ENCODE measurements at regions not wholly inside any gene's neighbourhood (a gene's known extent, or its start where the extent isn't known, plus 50 kb on each side); places are given as distances from the start of the nearest gene placed in this dataset.

DNA sequence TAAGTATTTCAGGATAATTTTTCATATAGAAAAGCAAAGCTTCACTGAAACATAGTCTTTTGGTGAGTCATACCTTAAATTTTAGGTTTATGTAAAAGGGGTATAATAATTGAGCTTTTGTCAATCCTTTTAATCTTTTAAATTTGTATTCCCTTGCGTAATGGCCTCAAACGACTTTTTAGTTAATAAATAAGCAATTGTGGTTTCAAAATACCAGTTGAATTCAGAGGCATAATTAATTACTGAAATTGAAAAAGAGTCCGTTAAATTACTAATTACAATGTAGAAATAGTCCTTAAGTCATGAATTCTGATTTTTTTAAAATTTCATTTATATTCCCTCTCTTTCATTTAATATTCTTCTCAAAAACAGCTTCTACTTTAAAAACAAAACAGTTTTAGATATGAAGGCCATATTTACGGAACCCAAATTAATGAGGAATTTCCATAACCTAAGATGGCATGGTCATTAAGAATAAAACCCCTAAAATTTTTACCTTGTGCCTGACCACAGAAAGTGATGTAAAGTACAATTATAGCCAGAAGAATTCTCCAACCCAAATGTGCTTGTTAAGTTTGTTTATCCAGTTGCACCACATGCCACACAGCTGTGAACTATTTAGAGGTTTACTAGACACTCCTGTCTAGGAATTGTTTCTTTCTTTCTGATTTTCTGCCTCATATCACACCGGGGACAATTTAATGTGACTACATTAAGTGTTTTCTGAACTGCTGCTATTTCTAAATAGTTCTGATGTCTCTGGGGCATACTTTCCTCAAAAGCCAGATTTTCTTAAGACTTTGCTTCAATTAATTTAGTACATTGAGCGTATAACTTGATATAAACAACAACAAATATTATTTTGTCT lies 60.7 kb upstream of the ITGA4 start:
- no peak for DNase-seq

DNA sequence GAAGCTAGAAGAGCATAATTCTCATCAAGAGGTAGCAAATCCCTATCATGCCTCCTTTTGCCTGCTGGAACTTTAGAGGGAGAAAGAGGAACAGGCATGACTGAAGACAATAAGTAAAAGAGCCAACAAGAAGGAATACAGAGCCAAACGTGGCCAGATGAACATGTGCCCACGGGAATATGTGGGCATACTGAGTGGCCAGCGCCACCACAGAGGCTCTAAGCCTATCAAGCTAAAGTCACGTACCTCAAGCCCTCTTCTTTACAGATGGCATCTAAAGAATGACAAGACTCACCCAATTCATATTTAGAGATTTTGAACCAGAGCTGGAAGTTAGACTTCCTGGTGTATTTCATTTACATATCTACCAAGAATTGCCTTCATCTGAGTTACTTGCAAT lies 59.9 kb upstream of the ITGA4 start:
- DNase-seq = no peak

DNA sequence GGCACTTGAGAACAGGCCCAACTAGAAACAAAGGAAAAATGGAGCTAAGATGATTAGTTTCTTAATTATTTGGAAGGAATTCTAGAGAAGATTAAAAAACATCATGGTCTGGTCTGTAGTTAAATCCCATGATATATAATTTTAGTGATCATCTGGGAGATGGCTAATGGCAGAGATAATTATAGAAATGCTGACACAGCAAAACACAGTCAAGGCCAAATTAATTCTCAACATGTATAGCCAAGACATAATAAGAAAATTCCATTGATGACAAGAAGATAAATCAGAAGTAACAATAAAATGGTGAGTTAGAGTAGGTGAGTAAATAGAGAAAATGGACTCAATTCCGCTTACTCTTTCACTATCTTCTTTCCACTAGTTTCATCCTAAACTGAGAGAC lies 59.2 kb upstream of the ITGA4 start:
- DNase-seq = no peak

DNA sequence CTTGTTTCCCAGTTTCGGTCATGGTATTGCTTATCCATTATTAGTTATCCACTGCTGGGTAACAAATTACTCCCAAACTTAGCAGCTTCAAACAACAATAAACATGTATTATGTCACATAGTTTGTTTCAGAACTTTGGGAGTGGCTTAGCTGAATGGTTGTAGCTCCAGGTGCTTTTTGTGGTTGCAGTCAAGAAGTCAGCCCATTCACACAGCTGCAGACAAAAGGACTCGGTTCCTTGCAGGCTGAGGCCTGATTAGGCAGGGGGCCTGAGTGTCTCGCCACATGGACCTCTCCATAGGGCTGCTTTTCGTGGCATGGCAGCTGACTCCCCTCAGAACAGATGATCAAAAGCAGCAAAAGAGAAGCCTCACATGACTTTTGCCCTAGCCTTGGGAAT lies 58.2 kb upstream of the ITGA4 start:
- no peak for DNase-seq

GRCh38 chr2:181404472-181404871 lies 52.7 kb upstream of the ITGA4 start:
- DNase-seq = no peak

DNA sequence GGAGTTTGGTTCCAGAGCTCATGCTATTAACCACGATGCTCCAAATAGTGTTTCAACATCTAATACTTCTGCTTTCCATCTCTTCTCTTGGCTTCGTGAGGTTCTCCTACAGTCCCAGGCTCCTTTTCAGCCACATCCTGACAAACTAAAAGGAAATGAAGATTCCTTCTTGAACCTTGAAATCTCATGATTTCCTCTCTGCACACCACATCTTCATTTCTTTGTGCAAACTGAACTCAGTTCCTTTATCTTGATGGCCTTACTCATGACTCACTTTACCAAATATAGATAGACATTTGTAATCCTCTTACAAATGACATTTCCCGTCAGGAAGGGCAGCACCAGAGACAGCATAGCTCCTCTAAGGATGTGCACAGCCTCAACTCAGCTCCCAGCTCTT lies 50.0 kb upstream of the ITGA4 start:
- DNase-seq = no peak

All from NK-92 treated with Interleukin-12 subunit alpha and Interleukin-12 subunit beta, amount 100 ng/mL, for 24 hours (cell line).